ENCODE measurements at regions not wholly inside any gene's neighbourhood (a gene's known extent, or its start where the extent isn't known, plus 50 kb on each side); places are given as distances from the start of the nearest gene placed in this dataset.
"Not testable (repeated sequence)": the region's sequence is repeated elsewhere in the genome, so short reads cannot be mapped to it uniquely, and the experiment has no call there.

GRCh38 chr18:14976736-14977430 is 228.9 kb downstream of the ANKRD30B start:
- Histone ChIP-seq H3K27me3 (no peaks in the 10 kb centered on the region), H3K4me3 (no peak overlapping the region), H3K9me3 (no peaks in the 10 kb centered on the region), H3K4me1 (no peaks in the 10 kb centered on the region), H3K36me3 (no peaks in the 10 kb centered on the region), H3K27ac (no peak overlapping the region)
- no peak for DNase-seq
- no peak for TF ChIP-seq POLR2A (IDR thresholded peaks at IDR 0.05)
- no peak for TF ChIP-seq CTCF (IDR thresholded peaks at IDR 0.05)
- intact Hi-C loops (cut with DNase I) = no loop called here
- WGBS, 2 donors = 61 to 74% methylated on average over 8 to 9 of the region's 10 CpGs

- intact Hi-C loops (cut with DNase I) = no loop called here
- Histone ChIP-seq H3K27me3 (no peaks in the 10 kb centered on the region), H3K27ac (no peak overlapping the region), H3K4me3 (no peak overlapping the region), H3K4me1 (no peaks in the 10 kb centered on the region), H3K36me3 (no peaks in the 10 kb centered on the region), H3K9me3 (no peaks in the 10 kb centered on the region)
- WGBS, 2 donors = 83 to 94% methylated on average over 2 to 3 of the region's 3 CpGs
- DNase-seq = no peak
- TF ChIP-seq POLR2A (IDR thresholded peaks at IDR 0.05) (no peak), CTCF (IDR thresholded peaks at IDR 0.05) (no peak)
Measured at GRCh38 chr18:14978191-14978590, 230.2 kb downstream of the ANKRD30B start.

GRCh38 chr18:14978962-14979535 is 231.1 kb downstream of the ANKRD30B start:
- Histone ChIP-seq H3K9me3 (no peaks in the 10 kb centered on the region), H3K4me3 (no peak overlapping the region), H3K4me1 (no peaks in the 10 kb centered on the region), H3K27me3 (no peaks in the 10 kb centered on the region), H3K27ac (no peak overlapping the region), H3K36me3 (no peaks in the 10 kb centered on the region)
- 28 to 33% methylated on average over 8 of the region's 8 CpGs for WGBS, 2 donors
- DNase-seq = no peak
- intact Hi-C loops (cut with DNase I) = no loop called here
- TF ChIP-seq CTCF (IDR thresholded peaks at IDR 0.05) (no peak), POLR2A (IDR thresholded peaks at IDR 0.05) (no peak)

GRCh38 chr18:14979875-14980274 is 231.9 kb downstream of the ANKRD30B start:
- intact Hi-C loops (cut with DNase I) = no loop called here
- WGBS, 2 donors = 51 to 67% methylated on average over 3 of the region's 3 CpGs
- DNase-seq = no peak
- Histone ChIP-seq H3K27me3 (no peaks in the 10 kb centered on the region), H3K9me3 (no peaks in the 10 kb centered on the region), H3K4me1 (no peaks in the 10 kb centered on the region), H3K36me3 (no peaks in the 10 kb centered on the region), H3K4me3 (no peak overlapping the region), H3K27ac (no peak overlapping the region)
- no peak for TF ChIP-seq CTCF (IDR thresholded peaks at IDR 0.05)
- TF ChIP-seq POLR2A (IDR thresholded peaks at IDR 0.05) = no peak

GRCh38 chr18:14984531-14984930 is 236.6 kb downstream of the ANKRD30B start:
- H3K4me1 ChIP-seq; H3K27ac ChIP-seq; H3K9me3 ChIP-seq; H3K27me3 ChIP-seq; DNase-seq; H3K36me3 ChIP-seq; H3K4me3 ChIP-seq; intact Hi-C loops (cut with DNase I): not testable (repeated sequence)
- WGBS, 2 donors = 23 to 27% methylated on average over 2 of the region's 2 CpGs

GRCh38 chr18:14985291-14986013 is 237.5 kb downstream of the ANKRD30B start:
- H3K27me3 ChIP-seq; intact Hi-C loops (cut with DNase I); H3K36me3 ChIP-seq; H3K4me1 ChIP-seq; DNase-seq; H3K4me3 ChIP-seq; H3K9me3 ChIP-seq; H3K27ac ChIP-seq: not testable (repeated sequence)
- 81 to 93% methylated on average over 5 to 10 of the region's 20 CpGs for WGBS, 2 donors

GRCh38 chr18:14987377-14987776 is 239.4 kb downstream of the ANKRD30B start:
- peaks cover 0 to 21% (median 3%) of the 10 kb centered on the region in 3 donors for H3K9me3 ChIP-seq
- H3K27me3 ChIP-seq; H3K36me3 ChIP-seq; intact Hi-C loops (cut with DNase I); H3K27ac ChIP-seq; H3K4me1 ChIP-seq; DNase-seq; H3K4me3 ChIP-seq: not testable (repeated sequence)
- 39 to 100% methylated on average over 1 to 3 of the region's 3 CpGs for WGBS, 2 donors

- DNase-seq; H3K27ac ChIP-seq; H3K36me3 ChIP-seq; intact Hi-C loops (cut with DNase I); H3K27me3 ChIP-seq; H3K4me1 ChIP-seq; H3K4me3 ChIP-seq: not testable (repeated sequence)
- peaks cover 0 to 22% (median 3%) of the 10 kb centered on the region in 3 donors for H3K9me3 ChIP-seq
- WGBS, 2 donors = 47 to 53% methylated on average over 3 to 4 of the region's 8 CpGs
Measured at GRCh38 chr18:14987960-14988710, 240.2 kb downstream of the ANKRD30B start.

Measured in esophagus squamous epithelium (tissue), 5 donors.